ENCODE measurements at regions not wholly inside any gene's neighbourhood (a gene's known extent, or its start where the extent isn't known, plus 50 kb on each side); places are given as distances from the start of the nearest gene placed in this dataset.

DNA sequence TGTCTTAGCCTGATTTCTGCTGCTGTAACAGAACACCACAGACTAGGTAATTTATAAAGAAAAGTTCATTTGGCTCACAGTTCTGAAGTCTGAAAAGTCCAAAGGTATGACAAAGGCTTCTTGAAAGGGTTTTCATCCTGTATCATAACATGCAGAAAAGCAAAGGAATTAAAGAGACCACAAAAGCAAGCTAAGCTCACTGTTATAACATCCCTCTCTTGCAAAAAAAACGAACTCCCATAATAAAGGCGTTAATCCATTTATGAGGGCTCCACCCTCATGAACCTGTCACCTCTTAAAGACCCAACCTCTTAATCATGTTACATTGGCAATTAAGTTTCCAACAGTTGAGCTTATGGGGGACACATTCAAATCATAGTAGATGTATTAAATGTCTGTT, 197.9 kb downstream of the PLOD2 start:
- TF ChIP-seq, protein P1, sequence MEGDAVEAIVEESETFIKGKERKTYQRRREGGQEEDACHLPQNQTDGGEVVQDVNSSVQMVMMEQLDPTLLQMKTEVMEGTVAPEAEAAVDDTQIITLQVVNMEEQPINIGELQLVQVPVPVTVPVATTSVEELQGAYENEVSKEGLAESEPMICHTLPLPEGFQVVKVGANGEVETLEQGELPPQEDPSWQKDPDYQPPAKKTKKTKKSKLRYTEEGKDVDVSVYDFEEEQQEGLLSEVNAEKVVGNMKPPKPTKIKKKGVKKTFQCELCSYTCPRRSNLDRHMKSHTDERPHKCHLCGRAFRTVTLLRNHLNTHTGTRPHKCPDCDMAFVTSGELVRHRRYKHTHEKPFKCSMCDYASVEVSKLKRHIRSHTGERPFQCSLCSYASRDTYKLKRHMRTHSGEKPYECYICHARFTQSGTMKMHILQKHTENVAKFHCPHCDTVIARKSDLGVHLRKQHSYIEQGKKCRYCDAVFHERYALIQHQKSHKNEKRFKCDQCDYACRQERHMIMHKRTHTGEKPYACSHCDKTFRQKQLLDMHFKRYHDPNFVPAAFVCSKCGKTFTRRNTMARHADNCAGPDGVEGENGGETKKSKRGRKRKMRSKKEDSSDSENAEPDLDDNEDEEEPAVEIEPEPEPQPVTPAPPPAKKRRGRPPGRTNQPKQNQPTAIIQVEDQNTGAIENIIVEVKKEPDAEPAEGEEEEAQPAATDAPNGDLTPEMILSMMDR (optimal IDR thresholded peaks at IDR 0.05 in 1 of 3, IDR thresholded peaks at IDR 0.05 in 1 of 3, conservative IDR thresholded peaks at IDR 0.05 in 1 of 3; ENCODE audit: extremely low read depth in 1 of 3, insufficient read depth in 2 of 3, low read length in 3 of 3), result no peak
- no peak for TF ChIP-seq EZH2 (IDR thresholded peaks at IDR 0.05; ENCODE audit: low read length)
- H3K27me3 ChIP-seq (ENCODE audit: control insufficient read depth, extremely low read depth, insufficient read depth, low read length), result no peaks in the 10 kb centered on the region
- H3K4me1 ChIP-seq (ENCODE audit: control insufficient read depth, extremely low read depth, insufficient read depth, low read length), result peaks cover 7% of the 10 kb centered on the region
- H4K20me1 ChIP-seq (ENCODE audit: control insufficient read depth, extremely low read depth, insufficient read depth, low read length), result no peaks in the 10 kb centered on the region
- no peak overlapping the region for H2AFZ ChIP-seq (ENCODE audit: control insufficient read depth, low read length)
- no peak overlapping the region for H3K9ac ChIP-seq (ENCODE audit: control insufficient read depth, extremely low read depth, insufficient read depth, low read length)
- no peaks in the 10 kb centered on the region for H3K9me1 ChIP-seq (ENCODE audit: control insufficient read depth, extremely low read depth, insufficient read depth, low read length)
- H3K79me2 ChIP-seq (ENCODE audit: control insufficient read depth, insufficient read depth, low read length), result no peaks in the 10 kb centered on the region
- no peak for DNase-seq (ENCODE audit: low read depth, low spot score)
- FAIRE-seq, result no peak
- no peak overlapping the region for H3K4me2 ChIP-seq (ENCODE audit: control insufficient read depth, extremely low read depth, insufficient read depth, low read depth, low read length)
- no peaks in the 10 kb centered on the region for H3K36me3 ChIP-seq (ENCODE audit: control insufficient read depth in 2 of 2, extremely low read depth in 1 of 2, insufficient read depth in 2 of 2, low read length in 2 of 2)
- H3K9me3 ChIP-seq (ENCODE audit: control insufficient read depth, low read depth, low read length), result no peaks in the 10 kb centered on the region
- dilution Hi-C loops (cut with MboI; ENCODE audit: extremely low pct_ligation_motif_present, low sequenced_read_pairs), result no loop called here
- H3K27ac ChIP-seq (ENCODE audit: control insufficient read depth, insufficient read depth, low read length), result no peak overlapping the region
- H3K4me3 ChIP-seq (ENCODE audit: control insufficient read depth in 2 of 3, extremely low read depth in 1 of 3, insufficient read depth in 2 of 3, low read depth in 1 of 3, low read length in 3 of 3), result no peak overlapping the region

DNA sequence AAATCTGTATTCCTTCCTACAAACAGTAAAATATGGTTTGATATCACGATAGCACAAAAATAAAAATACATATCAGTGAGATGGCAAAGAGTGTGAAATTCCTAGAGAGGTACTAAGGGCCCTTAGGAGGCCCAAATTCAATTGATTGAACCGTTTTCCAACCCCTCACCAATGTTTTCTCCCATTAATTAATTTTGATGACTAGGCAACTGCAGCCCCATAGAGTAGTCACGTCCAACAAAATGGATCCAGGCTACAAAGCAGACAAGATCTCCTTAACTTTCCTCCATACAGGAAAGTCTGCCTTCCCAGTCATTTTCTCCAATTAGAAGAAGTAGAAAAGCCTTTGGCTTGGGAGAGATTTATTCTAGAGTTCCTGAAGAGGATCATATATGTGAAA, 193.9 kb downstream of the PLOD2 start:
- Histone ChIP-seq H3K27ac (ENCODE audit: control insufficient read depth, insufficient read depth, low read length) (no peak overlapping the region), H3K79me2 (ENCODE audit: control insufficient read depth, insufficient read depth, low read length) (no peaks in the 10 kb centered on the region), H2AFZ (ENCODE audit: control insufficient read depth, low read length) (no peak overlapping the region), H3K4me3 (ENCODE audit: control insufficient read depth in 2 of 3, extremely low read depth in 1 of 3, insufficient read depth in 2 of 3, low read depth in 1 of 3, low read length in 3 of 3) (no peak overlapping the region), H3K9me1 (ENCODE audit: control insufficient read depth, extremely low read depth, insufficient read depth, low read length) (no peaks in the 10 kb centered on the region), H3K4me2 (ENCODE audit: control insufficient read depth, extremely low read depth, insufficient read depth, low read depth, low read length) (no peak overlapping the region), H3K27me3 (ENCODE audit: control insufficient read depth, extremely low read depth, insufficient read depth, low read length) (no peaks in the 10 kb centered on the region), H3K9ac (ENCODE audit: control insufficient read depth, extremely low read depth, insufficient read depth, low read length) (no peak overlapping the region), H3K4me1 (ENCODE audit: control insufficient read depth, extremely low read depth, insufficient read depth, low read length) (peaks cover 13% of the 10 kb centered on the region), H3K36me3 (ENCODE audit: control insufficient read depth in 2 of 2, extremely low read depth in 1 of 2, insufficient read depth in 2 of 2, low read length in 2 of 2) (no peaks in the 10 kb centered on the region), H3K9me3 (ENCODE audit: control insufficient read depth, low read depth, low read length) (no peaks in the 10 kb centered on the region), H4K20me1 (ENCODE audit: control insufficient read depth, extremely low read depth, insufficient read depth, low read length) (no peaks in the 10 kb centered on the region)
- DNase-seq (ENCODE audit: low read depth, low spot score) (no peak), FAIRE-seq (no peak)
- dilution Hi-C loops (cut with MboI; ENCODE audit: extremely low pct_ligation_motif_present, low sequenced_read_pairs), result no loop called here
- TF ChIP-seq, protein P1 (optimal IDR thresholded peaks at IDR 0.05 in 1 of 3, IDR thresholded peaks at IDR 0.05 in 1 of 3, conservative IDR thresholded peaks at IDR 0.05 in 1 of 3; ENCODE audit: extremely low read depth in 1 of 3, insufficient read depth in 2 of 3, low read length in 3 of 3), result no peak
- TF ChIP-seq EZH2 (IDR thresholded peaks at IDR 0.05; ENCODE audit: low read length), result no peak
